Dedifferentiated amniotic fluid mesenchymal stem cell (primary cell): ENCODE measurements at regions not wholly inside any gene's neighbourhood (a gene's known extent, or its start where the extent isn't known, plus 50 kb on each side); places are given as distances from the start of the nearest gene placed in this dataset.

Source experiments
- DNase-seq: peaks from one replicate; pipeline ENCODE4 v3.0.0-alpha.2; 2016; ENCODE audit errors: extremely low spot score

DNA sequence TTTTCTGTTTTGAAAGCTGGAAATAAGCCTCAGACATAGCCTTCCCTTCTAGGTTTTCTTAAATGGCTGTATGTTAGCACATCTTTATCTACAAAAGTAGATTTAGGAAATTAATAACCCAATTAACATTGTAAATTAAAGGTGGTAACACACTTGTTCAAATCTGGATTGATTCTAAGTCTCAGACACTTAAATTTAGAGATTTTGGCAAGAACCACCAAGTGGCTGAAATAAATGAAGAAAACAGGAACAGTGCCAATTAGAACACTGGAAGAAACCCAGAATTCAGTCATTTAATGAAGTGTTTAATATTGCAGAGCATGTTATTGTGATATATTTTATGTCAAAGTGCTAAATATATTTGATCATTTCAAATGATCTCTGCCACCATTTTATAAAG is 628.2 kb downstream of the USP25 start:
- no peak for DNase-seq

DNA sequence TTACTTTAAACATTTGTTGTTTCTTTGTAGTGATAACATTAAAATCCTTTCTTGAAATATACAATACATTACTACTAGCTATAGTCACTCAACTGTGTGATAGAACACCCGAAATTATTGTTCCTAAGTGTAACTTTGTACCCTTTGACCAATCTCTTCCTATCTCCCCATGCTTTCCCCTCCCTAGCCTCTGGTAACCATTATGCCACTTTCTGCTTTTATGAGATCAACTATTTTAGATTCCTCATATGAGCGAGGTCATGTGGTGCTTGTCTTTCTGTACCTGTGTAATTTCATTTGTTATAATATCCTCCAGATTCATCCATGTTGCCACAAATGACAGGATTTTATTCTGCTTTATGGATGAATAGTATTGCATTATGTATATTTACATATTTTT is 629.0 kb downstream of the USP25 start:
- DNase-seq = no peak

DNA sequence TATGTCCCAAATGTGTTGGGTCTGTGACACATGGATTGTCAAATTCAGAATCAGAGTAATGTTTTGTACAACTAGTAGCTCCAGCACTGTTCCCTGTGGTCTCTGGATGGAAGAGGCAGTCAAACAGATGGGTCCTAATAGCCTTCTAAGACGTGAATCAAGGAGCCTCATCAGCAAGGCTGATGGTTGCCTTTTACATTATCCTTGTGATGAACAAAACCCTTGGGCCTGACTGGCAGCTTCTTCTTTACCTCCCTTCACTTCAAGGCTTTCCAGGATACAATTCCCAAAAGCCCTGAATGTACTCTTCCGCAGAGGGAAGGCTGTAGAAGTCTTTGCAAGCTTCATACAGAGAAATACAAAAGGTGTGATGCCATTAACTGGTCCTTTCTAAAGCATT is 633.3 kb downstream of the USP25 start:
- DNase-seq = no peak

DNA sequence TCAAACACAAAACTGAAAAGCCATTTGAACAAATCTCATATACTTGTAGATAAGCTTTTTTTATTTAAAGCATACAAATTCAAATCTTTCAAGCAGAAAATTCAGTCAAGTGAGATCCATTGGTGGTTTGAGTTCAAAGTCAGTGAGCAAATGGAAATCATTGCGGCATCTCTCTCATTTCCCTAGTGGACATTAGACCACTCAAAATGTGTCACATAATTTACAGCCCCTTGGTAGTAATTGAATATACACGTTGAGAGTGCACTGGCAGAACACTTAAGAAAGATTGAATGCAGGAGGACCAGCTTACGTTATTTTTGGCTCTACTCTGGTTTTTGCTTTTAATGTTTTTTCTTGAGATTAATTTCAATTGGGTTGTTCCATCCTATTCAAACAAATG is 633.7 kb downstream of the USP25 start:
- no peak for DNase-seq

DNA sequence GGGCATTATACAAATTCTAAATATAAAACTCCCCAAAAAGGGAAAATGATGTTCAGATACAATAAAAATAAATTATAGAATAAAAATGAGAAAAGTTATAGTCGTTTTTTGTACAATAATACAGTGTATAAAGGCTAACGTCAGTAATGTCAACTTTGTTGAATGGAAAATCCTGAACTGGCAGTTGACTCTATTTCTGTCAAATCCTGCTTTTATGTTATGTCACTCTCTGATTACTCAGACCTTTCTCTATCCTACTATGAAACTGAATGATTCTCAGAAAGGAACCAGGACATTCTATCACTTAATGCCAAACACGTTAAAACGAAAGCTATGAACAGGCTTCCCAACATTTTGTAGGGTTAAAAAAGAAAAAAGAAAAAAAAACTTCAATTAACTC is 636.4 kb downstream of the USP25 start:
- DNase-seq = no peak

DNA sequence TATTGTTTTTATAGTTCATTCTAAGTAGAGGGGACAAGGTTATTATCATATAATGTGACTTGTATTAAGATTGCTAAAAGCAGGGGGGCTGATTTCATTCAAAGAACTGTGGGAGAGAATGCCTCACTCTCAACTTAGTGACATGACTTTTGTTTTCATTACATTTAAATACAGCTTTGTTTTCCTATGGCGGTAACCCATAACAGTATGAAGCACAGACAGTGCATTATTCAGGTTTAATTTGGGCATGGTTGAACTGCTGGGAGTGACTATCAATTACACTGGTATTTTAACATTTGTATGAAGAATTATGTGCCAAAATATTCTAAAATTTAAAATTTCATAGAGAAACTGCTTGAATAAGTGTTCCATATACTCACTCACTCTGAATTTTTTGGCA is 637.3 kb downstream of the USP25 start:
- DNase-seq = no peak

DNA sequence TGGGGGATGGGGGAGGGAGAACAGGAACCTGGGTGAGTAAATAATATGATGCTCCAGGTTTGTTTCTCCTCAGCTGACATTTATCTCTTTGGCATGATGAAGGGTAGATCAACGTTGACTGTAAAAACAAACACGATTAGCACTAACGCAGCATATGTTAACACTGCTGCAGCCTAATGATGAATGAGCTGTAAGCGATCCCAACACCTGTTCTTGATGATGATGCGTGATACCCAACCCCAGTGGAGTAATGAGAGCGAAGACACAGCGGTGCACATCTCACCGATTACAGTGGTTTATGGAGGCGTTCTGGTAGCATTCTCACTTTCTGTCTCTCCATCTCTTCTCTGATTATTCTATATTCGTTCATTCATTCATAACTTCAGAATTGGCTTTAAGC is 640.4 kb downstream of the USP25 start:
- DNase-seq = no peak

DNA sequence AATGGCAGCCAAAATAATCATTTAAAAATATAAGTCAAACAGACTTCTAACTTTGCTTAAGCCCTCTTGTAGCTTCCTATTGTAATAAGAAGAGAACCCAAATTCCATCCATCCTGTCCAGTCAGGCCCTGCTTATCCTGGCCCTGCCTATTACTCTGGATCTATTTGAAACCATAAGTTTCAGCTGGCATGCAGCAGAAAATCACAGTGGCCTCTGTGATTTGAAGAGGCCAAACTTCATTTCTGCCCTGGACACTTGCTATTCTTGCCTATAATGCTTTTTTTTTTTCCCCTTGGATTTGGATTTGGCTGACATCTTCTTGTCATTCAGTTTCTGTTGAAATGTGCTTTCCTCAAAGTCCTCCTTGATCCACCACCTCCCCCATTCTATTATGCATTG is 642.8 kb downstream of the USP25 start:
- no peak for DNase-seq

DNA sequence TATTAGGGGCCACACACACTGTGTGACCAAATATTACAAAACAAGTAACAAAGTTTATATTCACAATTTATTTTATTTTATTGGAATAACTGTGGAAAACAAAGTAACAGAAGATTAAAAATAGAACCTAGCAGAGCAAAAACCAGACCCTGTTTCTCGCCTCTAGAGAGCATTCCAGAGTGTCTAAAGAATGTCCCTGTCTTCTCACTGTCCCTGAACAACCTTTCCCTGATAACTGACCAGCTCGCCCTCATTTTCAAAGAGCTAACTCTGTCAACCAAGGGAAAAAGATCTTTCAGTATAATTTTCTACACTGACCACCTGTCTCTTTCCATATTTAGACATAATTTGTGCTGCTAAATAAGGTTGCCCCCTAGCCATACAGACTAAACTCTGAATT is 646.9 kb downstream of the USP25 start:
- no peak for DNase-seq

DNA sequence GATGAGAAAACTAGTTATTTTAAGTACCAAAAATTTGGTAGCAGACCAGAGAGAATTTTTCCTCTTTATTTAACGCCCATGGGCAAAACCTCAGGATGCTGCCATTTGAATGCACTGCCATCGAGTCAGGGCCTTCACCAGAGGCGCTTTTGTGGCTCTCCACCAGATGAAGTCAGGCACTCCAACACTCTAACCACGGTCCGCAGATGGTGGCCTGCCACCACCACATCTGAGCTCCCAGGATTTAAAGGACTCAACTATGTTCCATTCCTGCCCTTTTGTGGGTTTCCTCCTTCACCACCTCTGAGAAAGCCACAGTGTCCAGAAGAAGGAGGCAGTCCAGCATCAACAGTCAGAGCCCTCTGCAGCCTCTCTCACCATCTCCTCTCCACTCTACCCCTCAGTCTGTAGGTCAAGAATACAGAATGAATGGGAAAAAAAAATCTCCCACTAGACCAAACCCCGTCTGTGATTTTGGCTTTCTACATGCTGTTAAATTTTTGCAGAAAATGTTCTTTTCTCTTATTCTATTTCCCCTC is 647.4 kb downstream of the USP25 start:
- DNase-seq = no peak

DNA sequence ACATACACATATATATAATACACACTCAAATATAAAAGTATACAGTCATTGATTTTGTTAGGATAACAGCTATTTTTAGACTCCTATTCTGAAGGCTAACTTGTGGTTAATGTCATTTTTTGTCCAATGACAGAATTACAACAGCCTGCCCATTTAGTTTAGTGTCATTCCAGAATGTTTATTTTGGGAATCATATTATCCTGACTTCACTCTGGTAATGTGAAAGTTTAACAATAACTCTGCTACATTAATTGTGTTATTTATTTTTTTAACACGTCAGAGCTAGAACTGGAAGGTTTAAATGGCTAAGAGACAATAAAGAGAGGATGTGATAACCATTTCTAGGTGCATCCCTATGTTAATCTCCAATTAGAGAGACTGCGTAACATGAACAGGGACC is 648.1 kb downstream of the USP25 start:
- DNase-seq = no peak

DNA sequence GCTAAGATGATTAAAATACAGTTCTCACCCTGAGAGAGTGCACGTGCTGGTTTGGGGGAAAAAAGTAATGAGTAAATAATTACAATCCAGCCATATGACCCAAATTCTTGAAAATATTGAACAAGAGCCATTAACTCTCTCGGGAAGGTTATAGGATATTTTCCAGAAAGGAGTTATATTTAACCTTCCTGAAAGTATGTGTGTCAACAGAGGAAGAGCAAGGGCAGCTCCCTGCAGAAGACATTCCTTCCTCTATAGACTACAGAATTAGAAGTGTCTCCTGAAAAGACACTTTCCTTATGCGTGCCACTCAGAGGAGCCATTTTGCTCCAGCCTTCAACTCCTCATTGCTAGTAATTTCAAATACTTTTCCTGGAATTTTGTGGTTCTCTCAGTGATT is 648.7 kb downstream of the USP25 start:
- no peak for DNase-seq

DNA sequence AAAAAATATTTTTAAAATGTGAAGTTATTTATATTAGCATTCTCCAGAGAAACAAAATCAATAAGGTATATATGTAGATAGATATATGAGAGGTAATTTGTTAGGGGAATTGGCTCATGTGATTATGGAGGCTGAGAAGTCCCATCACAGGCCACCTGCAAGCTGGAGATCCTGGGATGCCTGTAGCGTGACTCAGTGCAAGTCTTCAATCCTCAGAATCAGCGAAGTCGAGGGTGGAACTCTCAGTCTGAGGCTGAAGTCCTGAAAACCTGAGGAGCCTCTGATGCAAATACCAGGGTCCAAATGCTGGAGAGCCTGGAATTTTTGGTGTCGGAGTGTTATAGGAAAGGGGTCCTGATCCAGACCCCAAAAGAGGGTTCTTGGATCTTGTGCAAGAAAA is 658.5 kb downstream of the USP25 start:
- DNase-seq = no peak

DNA sequence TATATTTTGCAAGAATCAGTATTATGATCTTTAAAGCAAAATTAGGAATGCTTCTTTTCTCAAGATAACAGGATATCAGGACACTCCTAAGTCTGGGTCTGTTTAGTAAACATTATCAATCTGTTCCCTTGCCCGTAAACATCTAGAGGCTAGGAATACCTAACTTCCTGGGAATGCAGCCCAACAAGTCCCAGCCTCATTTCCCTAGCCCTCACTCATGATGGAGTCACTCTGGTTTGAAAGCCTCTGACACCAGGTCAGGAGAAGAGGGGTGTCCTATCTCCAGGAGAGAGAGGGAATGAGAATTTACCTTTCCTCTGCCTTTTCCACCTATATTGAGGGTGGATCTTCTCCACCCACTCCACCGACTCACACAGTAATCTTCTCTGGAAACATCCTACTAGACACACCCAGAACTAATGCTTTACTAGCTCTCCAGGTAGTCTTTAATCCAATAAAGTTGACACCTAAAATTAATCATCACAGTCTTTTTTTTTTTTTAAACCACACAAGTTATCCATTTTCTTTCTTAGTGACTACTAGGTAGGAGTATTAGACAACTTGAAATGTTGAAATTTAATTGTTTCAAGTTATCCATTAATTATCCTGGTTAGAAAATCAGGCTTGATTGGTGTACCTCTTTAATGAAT is 659.3 kb downstream of the USP25 start:
- DNase-seq = no peak

DNA sequence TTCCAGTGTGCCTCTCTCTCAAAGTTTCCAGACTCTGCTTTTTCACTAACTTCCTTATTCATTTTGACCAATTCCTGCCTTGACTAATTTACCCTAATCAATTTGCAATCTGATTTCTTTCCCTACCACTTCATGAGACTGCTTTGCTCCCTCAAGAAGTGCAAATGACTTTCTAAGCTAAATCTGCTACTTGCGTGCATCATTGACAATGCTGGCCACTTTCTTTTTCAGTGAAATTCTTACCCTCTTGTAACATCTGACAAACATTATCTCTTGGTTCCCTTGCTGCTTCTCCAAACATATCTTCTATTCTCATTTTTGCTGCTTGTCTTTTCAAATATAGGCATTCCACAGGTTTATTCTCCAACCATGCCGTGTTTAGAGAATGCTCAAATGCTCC is 659.9 kb downstream of the USP25 start:
- DNase-seq = no peak

DNA sequence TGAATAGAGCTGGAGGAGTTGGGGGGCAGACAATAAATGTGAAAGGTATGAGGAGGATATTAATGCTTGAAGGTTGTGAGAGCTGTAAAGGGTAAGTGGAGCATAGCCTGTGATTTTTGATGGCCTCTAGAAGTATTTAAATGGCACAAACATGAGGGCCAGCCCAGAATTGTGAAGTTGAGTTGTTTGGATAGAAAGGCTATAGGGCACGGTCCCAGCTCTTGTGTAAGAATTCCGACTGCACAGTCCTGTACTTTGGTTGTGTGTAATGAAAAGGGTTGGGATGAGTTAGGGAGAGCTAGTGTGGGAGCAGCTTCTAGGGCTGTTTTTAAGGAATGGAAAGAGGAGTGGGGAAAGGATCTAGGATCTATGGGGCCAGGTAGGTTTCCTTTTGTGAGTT is 665.5 kb downstream of the USP25 start:
- no peak for DNase-seq

DNA sequence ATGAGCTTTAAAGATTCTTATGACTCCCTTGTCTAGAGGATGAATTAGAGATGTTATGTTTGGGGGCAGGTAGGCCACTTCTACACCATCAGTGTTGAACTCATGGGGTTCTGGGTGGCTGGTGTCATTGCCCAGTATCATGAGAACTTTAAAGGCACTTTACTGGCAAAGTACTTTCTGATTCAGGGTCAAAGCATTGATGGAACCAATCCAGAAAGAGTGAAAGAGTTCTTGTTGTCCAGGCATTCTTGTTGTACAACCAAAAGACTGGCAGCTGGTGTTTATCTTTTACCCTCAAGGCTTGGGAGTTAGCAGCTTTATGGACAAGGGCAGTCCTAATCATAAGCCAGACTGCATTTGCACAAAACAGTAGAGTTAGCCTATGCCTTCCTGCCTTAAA is 673.0 kb downstream of the USP25 start:
- no peak for DNase-seq

DNA sequence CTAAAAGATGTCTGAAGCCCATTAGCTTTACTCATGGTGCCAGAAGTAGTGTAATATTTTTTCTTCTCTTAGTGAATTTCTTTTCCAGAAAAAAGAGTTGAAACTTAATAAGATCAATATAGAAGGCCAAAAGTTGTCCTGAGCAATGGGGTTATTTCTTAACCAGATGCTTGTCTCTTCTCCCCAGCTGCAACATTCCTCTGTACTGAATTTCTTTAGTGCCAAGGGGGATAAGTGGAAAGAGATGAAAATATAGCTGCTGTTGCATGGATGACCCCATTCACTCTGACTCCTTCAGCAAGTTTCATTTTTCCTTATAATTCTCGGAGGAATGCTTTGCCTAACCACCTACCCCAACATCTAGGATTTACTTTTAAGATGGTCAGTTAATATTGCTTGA is 675.0 kb downstream of the USP25 start:
- no peak for DNase-seq

DNA sequence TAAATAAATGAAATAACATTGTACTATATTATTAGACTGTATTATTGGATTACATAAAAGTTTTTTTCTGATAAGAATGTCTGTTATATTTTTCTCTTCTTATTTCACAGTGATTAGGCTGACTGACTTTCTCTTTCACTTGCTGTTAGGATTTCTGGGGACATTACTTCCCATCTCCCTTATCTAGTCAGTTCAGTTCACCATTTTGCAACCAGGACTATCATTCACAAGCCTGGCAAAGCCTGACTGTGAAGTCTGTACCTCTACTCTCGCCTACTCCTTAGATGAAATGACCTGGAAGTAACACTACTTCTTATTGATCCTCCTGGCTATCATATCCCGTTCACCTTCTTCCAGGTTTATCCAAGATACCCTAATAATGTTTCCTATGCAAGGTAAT is 676.6 kb downstream of the USP25 start:
- DNase-seq = no peak

DNA sequence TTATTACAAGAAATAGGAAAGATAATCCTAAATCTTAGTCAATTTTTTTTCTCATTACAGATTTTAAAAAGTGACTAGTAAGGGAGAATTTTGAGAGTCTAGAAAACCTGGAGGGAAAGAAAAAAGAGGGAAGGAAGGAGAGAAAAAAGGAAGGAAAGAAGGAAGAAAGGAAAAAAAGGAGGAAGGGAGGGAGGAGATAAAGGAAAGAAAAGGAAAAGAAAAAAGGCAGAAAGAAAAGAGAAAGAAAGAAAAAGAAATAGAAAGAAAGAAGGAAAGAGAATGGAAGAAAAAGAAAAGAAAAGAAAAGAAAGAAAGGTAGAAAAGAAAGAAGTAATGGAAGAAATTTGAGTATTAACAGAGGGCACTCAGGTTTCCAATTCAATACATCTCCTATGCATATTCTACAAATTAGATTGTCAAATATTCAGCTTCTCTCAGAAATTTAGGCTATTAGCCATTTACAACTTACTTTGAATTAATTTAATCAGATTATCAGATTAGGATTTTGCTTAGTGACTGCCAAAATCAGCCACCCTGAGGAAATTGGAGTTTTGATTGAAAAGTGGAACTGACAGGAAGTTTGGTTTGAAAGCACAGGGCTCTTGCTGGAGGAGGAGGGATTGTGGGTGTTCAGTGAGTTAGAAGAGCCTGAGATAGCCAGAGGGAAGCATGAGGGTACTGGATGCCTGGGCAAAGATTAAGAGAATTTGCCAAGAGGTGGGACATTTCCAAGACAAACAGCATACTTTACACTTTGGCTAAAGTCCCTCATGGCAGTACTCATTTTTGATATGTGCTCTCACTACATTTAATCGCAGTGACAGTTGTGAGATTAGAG is 677.8 kb downstream of the USP25 start:
- DNase-seq = no peak

DNA sequence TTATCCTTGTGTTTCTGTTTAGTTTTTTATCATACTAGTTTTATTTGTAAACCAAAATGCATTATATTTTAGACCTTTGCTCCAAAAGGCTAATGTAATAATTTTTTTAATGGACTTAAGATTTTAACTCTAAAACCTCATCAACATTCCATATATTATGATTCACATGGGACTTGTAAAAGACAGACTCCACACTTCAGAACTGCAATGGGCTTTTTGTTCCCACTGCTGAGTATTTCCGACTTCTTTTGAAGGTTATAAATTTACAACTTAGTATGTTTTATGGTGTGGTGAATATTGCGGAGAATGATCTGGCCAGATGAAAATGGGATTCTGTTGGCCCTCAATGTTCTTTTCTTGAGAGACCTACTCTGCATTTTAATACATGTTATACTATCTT is 678.5 kb downstream of the USP25 start:
- no peak for DNase-seq

DNA sequence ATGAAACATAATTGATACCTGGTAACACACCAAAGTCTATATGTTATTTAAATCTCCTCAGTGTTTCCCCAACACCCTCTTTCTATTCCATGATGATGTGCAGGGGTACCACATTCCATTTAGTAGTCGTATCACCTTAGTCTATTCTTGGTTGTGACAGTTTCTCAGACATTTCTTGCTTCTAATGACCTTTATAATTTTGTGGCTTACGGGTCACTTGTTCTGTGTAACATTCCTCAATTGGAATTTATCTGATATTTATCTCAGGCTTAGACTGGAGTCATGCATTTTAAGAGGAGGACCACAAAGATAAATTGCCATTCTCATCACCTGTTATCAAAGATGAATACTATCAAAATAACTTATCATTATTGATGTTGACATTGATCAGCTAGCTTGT is 679.6 kb downstream of the USP25 start:
- no peak for DNase-seq

DNA sequence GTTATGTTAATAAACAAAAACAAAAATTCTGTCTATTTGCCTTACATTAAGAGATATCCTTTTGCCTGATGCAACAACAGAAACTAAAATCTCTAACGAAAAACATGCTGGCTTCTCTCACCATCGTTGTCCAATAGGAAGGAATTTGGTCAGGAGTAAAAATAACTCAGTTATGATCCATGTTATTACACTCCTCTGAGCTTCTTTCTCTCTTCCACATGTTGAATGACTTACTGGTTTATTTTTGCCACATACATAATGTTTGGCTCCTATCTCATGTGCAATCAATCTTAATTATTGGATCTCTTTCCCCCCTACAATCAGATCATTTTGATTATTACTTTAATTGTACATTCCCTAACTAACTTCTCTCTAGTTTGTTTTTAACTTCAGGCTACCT is 688.4 kb downstream of the USP25 start:
- no peak for DNase-seq
